CD4-positive, alpha-beta T cell treated with Interleukin-15 for 1 hour (primary cell): ENCODE measurements at regions not wholly inside any gene's neighbourhood (a gene's known extent, or its start where the extent isn't known, plus 50 kb on each side); places are given as distances from the start of the nearest gene placed in this dataset.
"Not testable (repeated sequence)": the region's sequence is repeated elsewhere in the genome, so short reads cannot be mapped to it uniquely, and the experiment has no call there.

ENCODE experiments used
- DNase-seq: peaks from one replicate; pipeline ENCODE4 v3.0.0-alpha.2; 2020

- DNase-seq, result no peak
Measured at GRCh38 chr7:118843456-118843855, 619.0 kb downstream of the ANKRD7 start.

GRCh38 chr7:118844748-118845147, 620.2 kb downstream of the ANKRD7 start:
- DNase-seq, result no peak

GRCh38 chr7:118845791-118846190, 621.3 kb downstream of the ANKRD7 start:
- no peak for DNase-seq

GRCh38 chr7:118846977-118847376, 622.5 kb downstream of the ANKRD7 start:
- DNase-seq, result no peak

- no peak for DNase-seq
Measured at GRCh38 chr7:118855290-118855689, 630.8 kb downstream of the ANKRD7 start.

- peak; percentile 19 for DNase-seq
Measured at GRCh38 chr7:118858651-118859149, 634.2 kb downstream of the ANKRD7 start.

GRCh38 chr7:118861581-118861980, 637.1 kb downstream of the ANKRD7 start:
- no peak for DNase-seq

- DNase-seq, result no peak
Measured at GRCh38 chr7:118862740-118863139, 638.2 kb downstream of the ANKRD7 start.

- no peak for DNase-seq
Measured at GRCh38 chr7:118863966-118864365, 639.5 kb downstream of the ANKRD7 start.

- DNase-seq, result no peak
Measured at GRCh38 chr7:118867860-118868259, 643.4 kb downstream of the ANKRD7 start.

GRCh38 chr7:118869141-118869540, 644.6 kb downstream of the ANKRD7 start:
- not testable (repeated sequence) for DNase-seq

GRCh38 chr7:118870187-118870586, 645.7 kb downstream of the ANKRD7 start:
- no peak for DNase-seq

GRCh38 chr7:118872568-118872967, 648.1 kb downstream of the ANKRD7 start:
- no peak for DNase-seq

GRCh38 chr7:118877187-118877586, 652.7 kb downstream of the ANKRD7 start:
- no peak for DNase-seq

GRCh38 chr7:118878336-118878735, 653.8 kb downstream of the ANKRD7 start:
- DNase-seq, result no peak

GRCh38 chr7:118898284-118898683, 673.8 kb downstream of the ANKRD7 start:
- DNase-seq, result no peak

GRCh38 chr7:118902600-118902999, 678.1 kb downstream of the ANKRD7 start:
- DNase-seq, result no peak

GRCh38 chr7:118907911-118908527, 683.5 kb downstream of the ANKRD7 start:
- DNase-seq, result no peak

- not testable (repeated sequence) for DNase-seq
Measured at GRCh38 chr7:118916120-118916519, 691.6 kb downstream of the ANKRD7 start.

- no peak for DNase-seq
Measured at GRCh38 chr7:118918556-118918955, 694.1 kb downstream of the ANKRD7 start.

- DNase-seq, result no peak
Measured at GRCh38 chr7:118938845-118939244, 714.3 kb downstream of the ANKRD7 start.

- no peak for DNase-seq
Measured at GRCh38 chr7:118944271-118944670, 719.8 kb downstream of the ANKRD7 start.

GRCh38 chr7:118945911-118946682, 721.6 kb downstream of the ANKRD7 start:
- no peak for DNase-seq

GRCh38 chr7:118948508-118948907, 724.0 kb downstream of the ANKRD7 start:
- DNase-seq, result no peak
